ES-I3 (cell line): ENCODE measurements at regions not wholly inside any gene's neighbourhood (a gene's known extent, or its start where the extent isn't known, plus 50 kb on each side); places are given as distances from the start of the nearest gene placed in this dataset.
"Not testable (repeated sequence)": the region's sequence is repeated elsewhere in the genome, so short reads cannot be mapped to it uniquely, and the experiment has no call there.

ENCODE experiments used
- H3K36me3 ChIP-seq: 2 replicates; pipeline ENCODE4 v1.6.1; 2013; ENCODE audit warnings: mild to moderate bottlenecking, low read length, control low read depth, moderate library complexity; ENCODE audit not compliant: insufficient read depth
- H3K4me1 ChIP-seq: 2 replicates; pipeline ENCODE4 v1.6.1; 2013; ENCODE audit warnings: mild to moderate bottlenecking, control low read depth, low read length; ENCODE audit not compliant: insufficient read depth
- H3K9ac ChIP-seq: 2 replicates; pipeline ENCODE4 v1.6.1; 2013; ENCODE audit warnings: low read depth, mild to moderate bottlenecking, low read length, moderate library complexity
- H3K9me3 ChIP-seq: 2 replicates; pipeline ENCODE4 v1.6.1; 2013; ENCODE audit warnings: mild to moderate bottlenecking, low read length, moderate library complexity; ENCODE audit not compliant: control insufficient read depth, insufficient read depth

- no peak overlapping the region for H3K9ac ChIP-seq
- 0 out of 2 replicates have a peak, but pooled peaks cover 3% of the 10 kb centered on the region for H3K4me1 ChIP-seq
- H3K36me3 ChIP-seq: no peaks in the 10 kb centered on the region
- H3K9me3 ChIP-seq: no peaks in the 10 kb centered on the region
These were observed 120.2 kb upstream of the VPREB1 start for GRCh38 chr22:22124374-22124773.

DNA sequence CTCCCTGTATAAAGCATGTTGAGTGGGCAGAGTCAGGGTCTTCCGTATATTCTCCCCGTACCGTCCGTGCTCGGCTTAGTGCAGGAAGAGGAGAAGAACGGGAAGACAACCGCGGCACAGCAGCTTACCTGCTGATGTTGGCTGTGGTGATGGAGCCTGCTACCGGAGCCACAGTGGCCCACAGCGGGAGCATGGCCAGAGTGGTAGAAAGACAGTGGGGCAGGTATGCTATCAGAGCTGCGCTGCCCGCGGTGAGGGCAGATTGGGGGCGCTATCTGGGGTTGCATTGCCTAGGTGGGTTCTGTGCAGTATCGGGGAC lies 120.7 kb upstream of the VPREB1 start:
- H3K9me3 ChIP-seq: no peaks in the 10 kb centered on the region
- 0 out of 2 replicates have a peak, but pooled peaks cover 3% of the 10 kb centered on the region for H3K4me1 ChIP-seq
- no peaks in the 10 kb centered on the region for H3K36me3 ChIP-seq
- H3K9ac ChIP-seq: no peak overlapping the region

DNA sequence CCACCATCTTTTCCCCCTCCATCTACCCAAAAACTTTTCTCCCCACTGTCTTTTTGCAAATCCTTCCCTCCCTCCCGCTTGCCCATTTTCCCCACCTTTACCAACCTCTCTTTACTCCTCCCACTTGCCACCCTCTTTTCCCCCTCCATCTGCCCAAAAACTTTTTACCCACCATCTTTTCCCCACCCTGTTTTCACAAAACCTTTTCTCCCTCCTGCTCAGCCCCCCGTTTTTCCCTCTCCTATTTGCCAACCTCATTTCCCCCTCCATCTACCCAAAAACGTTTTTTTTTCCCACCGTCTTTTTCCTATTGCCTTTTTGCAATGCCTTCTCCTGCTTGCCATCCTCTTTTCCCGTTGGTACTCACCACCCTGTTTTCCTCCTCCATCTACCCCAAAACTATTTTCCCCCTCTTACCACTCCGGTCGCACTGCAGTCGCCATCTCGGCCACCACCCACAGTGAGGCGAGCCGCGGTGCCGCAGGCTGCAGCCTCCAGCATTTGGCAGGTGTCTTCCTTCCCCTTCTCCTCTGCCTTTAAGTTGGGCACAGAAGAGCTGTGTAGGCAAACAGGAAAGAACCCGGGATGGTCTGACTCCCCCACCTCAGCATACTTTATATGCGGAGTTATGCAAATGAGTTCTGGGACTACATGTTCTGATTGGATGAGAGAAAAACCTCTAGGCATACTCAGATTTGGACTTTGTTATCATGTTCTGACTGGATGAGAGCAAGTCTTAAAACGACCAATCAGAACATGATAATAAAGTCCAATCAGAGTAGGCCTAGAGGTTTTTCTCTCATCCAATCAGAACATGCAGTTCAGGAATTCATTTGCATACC lies 121.2 kb upstream of the VPREB1 start:
- no peaks in the 10 kb centered on the region for H3K36me3 ChIP-seq
- H3K9me3 ChIP-seq: no peaks in the 10 kb centered on the region
- H3K4me1 ChIP-seq: 0 out of 2 replicates have a peak, but pooled peaks cover 3% of the 10 kb centered on the region
- no peak overlapping the region for H3K9ac ChIP-seq

DNA sequence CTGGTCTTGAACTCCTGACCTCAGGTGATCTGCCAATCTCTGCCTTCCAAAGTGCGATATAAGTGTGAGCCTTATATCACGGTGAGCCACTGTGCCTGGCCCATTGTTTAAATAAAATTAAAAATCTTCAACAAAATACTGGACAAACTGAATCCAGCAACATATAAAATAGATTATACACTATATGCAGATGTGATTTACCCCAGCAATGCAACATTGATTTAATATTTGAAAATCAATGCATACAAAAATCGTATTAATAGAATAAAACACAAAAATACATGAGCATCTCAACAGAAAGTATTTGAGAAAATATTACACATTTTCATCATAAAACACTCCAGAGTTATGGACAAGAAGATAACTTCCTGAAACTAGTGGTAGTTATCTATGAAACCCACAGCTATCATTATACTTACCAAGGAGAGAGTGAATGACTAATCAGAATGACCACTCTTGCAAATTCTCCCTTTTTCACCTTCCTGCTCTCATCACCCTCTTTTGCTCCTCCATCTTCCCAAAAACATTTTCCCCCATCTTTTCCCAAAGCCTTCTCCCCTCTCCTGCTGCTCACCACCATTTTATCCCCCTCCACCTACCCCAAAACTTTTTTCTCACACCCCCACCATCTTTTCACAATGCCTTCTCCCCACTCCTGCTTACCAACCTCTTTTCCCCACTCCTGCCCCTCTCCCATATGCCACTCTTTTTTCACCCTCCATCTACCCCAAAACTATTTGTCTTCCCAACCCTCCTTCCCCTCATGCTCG lies 122.1 kb upstream of the VPREB1 start:
- Histone ChIP-seq H3K4me1 (0 out of 2 replicates have a peak, but pooled peaks cover 3% of the 10 kb centered on the region), H3K36me3 (no peaks in the 10 kb centered on the region), H3K9me3 (no peaks in the 10 kb centered on the region), H3K9ac (no peak overlapping the region)

- H3K4me1 ChIP-seq: 0 out of 2 replicates have a peak, but pooled peaks cover 3% of the 10 kb centered on the region
- no peaks in the 10 kb centered on the region for H3K9me3 ChIP-seq
- no peaks in the 10 kb centered on the region for H3K36me3 ChIP-seq
- H3K9ac ChIP-seq: no peak overlapping the region
These were observed 123.1 kb upstream of the VPREB1 start for GRCh38 chr22:22121445-22121844.

DNA sequence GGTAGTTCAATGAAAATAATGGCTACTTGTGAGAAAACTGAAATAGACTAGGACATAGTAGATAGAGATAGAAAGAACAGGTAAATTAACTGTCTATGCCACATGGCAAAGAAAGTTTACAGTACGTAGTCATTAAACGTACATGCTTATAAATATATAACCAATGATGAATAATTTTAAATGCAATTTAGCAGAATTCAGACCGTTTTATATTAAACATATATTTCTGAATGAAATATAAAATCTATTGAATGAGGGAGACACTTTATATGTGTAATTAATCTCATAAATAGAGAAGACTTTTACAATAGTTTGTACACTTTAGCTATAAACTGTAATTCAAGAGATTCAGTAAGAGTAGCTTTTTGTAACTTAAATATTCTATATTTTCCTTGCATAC lies 124.4 kb upstream of the VPREB1 start:
- Histone ChIP-seq H3K4me1 (no peaks in the 10 kb centered on the region), H3K9me3 (no peaks in the 10 kb centered on the region), H3K36me3 (no peaks in the 10 kb centered on the region), H3K9ac (no peak overlapping the region)

GRCh38 chr22:22118987-22119386 lies 125.6 kb upstream of the VPREB1 start:
- Histone ChIP-seq H3K9ac (no peak overlapping the region), H3K36me3 (no peaks in the 10 kb centered on the region), H3K4me1 (no peaks in the 10 kb centered on the region), H3K9me3 (no peaks in the 10 kb centered on the region)

DNA sequence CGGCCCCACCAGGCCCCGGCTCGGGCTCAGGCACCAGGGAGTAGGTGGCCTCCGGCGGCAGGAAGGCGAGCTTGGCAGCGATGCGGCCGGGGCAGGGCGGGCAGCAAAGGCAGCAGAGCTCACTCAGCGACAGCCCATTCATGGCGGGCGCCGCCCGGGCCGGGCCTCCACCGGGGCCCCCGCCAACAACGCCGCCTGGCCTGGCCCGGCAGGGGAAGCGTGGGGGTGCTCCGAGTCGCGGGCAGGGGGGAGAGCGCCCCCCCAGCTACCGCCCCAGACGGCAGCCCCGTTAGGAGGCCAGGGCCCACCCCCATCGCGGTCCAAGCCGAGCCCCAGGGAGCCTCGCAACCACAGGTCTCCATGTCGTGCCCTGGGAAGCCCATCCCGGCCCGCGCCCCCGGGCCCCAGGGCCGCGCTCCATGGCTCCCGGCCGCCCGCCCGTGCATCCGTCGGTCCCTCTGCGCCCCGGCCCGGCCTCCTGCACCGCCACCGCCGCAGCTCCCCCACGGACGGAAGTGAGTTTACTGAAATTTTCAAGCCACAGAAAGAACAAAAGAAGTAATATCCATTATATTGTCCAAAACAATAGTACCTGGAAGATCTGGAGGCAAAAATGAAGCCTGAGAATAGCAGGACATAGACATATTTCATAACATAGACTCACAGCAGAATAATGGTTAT lies 126.6 kb upstream of the VPREB1 start:
- not testable (repeated sequence) for H3K36me3 ChIP-seq, H3K9ac ChIP-seq, H3K9me3 ChIP-seq, H3K4me1 ChIP-seq

- H3K9ac ChIP-seq, H3K9me3 ChIP-seq, H3K4me1 ChIP-seq, H3K36me3 ChIP-seq: not testable (repeated sequence)
These were observed 127.4 kb upstream of the VPREB1 start for GRCh38 chr22:22116997-22117770.

DNA sequence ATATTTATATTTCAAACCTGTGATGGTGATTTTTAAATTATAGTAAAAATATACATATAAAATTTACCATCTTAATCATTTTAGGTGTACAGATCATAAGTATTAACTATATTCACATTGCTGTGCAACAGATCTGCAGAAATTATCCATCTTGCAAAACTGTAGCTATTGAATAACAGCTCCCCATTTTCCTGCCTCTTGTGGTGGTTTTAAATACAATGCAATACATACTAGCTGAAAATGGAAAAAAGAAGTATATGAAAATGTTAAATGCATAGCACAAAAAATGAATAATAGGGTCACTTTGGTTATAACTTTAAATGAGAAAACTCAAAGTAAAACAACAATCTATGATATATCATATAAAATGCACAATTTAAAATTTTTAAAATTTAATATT lies 130.9 kb upstream of the VPREB1 start:
- no peaks in the 10 kb centered on the region for H3K36me3 ChIP-seq
- no peak overlapping the region for H3K9ac ChIP-seq
- H3K4me1 ChIP-seq: peaks cover 12% of the 10 kb centered on the region; the same call in 1 of the 2 replicates
- H3K9me3 ChIP-seq: no peaks in the 10 kb centered on the region

DNA sequence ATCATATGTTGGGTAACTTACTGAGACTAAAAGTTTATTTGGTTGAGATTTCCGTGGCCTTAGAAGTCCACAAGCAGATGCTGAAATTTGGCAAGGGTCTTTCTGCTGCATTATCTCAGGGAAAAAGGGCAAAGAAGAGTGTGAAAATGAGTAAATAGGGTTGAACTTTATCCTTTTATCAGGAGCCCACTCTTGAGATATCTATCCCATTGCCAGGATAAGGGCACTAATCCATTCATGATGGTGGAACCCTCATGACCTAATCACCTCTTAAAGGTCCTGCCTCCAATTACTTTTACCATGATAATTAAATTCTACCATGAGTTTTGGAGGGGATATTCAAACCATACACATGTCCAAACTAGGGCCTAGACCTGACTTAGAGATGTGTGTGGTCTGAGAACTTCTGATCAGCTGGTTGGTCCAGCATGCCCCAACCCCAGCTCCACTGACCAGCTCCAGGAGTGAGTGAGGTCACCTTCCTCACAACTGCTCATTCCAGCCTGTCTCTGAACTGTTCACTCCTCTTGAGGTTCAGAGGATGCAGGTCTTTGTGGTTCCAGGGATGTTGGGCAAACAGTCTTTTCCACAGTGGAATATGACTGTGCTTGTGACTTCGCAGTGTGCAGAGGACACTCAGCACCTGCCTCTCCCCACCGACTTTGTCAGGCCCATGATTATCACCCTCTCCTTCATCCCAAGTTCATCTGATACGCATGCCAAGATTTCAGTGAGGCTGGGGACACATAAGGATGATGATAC lies 130.1 kb upstream of the TOP3B start:
- H3K9ac ChIP-seq: no peak overlapping the region
- no peaks in the 10 kb centered on the region for H3K9me3 ChIP-seq
- no peaks in the 10 kb centered on the region for H3K36me3 ChIP-seq
- peaks cover 17% of the 10 kb centered on the region; the same call in 1 of the 2 replicates for H3K4me1 ChIP-seq

GRCh38 chr22:22111983-22112382 lies 129.4 kb upstream of the TOP3B start:
- H3K36me3 ChIP-seq: no peaks in the 10 kb centered on the region
- peaks cover 19% of the 10 kb centered on the region; the same call in 1 of the 2 replicates for H3K4me1 ChIP-seq
- no peaks in the 10 kb centered on the region for H3K9me3 ChIP-seq
- no peak overlapping the region for H3K9ac ChIP-seq

DNA sequence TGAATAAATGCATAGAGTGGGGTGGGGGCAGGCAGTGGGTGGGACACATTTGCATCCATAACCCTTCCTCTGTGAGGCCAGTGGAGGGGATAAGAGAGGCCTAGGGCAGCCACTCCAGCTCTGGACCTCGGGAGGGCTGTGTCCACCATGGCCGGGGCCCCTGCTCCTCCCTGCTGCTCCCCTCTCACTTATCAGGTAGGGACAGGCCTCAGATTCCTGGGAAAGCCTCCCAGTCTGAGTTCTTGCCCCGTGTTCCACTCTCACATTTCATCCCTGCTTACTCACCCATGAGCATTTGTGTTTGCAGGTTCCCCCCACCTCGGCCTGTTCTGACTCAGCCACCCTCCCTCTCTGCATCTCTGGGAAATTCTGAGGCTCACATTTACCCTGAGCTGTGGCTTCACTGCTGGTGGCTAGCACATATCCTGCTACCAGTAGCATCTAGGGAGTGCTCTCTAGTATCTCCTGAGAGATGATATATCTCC lies 128.7 kb upstream of the TOP3B start:
- Histone ChIP-seq H3K4me1 (peaks cover 19% of the 10 kb centered on the region; the same call in 1 of the 2 replicates), H3K9me3 (no peaks in the 10 kb centered on the region), H3K36me3 (no peaks in the 10 kb centered on the region), H3K9ac (no peak overlapping the region)
